DOHH2 (cell line): ENCODE measurements at regions not wholly inside any gene's neighbourhood (a gene's known extent, or its start where the extent isn't known, plus 50 kb on each side); places are given as distances from the start of the nearest gene placed in this dataset.

Experiments
- CTCF ChIP-seq: fragments of 200-600 bp; sonication (generic); IDR thresholded peaks from one replicate; pipeline ENCODE4 v1.5.1; 2014; ENCODE audit warnings: antibody characterized with exemption, mild to moderate bottlenecking, low read depth, low read length; ENCODE audit not compliant: poor library complexity, severe bottlenecking
- EZH2phosphoT487 ChIP-seq: fragments of 200-600 bp; sonication (generic); IDR thresholded peaks from 2 replicates; pipeline ENCODE4 v1.6.1; 2017; ENCODE audit warnings: borderline replicate concordance, mild to moderate bottlenecking, antibody characterized with exemption, low read length, moderate library complexity, mixed read lengths

GRCh38 chr11:134763030-134763388, 351.0 kb upstream of the B3GAT1 start:
- TF ChIP-seq CTCF (no peak), EZH2phosphoT487 (no peak)
